ENCODE measurements at regions not wholly inside any gene's neighbourhood (a gene's known extent, or its start where the extent isn't known, plus 50 kb on each side); places are given as distances from the start of the nearest gene placed in this dataset.

DNA sequence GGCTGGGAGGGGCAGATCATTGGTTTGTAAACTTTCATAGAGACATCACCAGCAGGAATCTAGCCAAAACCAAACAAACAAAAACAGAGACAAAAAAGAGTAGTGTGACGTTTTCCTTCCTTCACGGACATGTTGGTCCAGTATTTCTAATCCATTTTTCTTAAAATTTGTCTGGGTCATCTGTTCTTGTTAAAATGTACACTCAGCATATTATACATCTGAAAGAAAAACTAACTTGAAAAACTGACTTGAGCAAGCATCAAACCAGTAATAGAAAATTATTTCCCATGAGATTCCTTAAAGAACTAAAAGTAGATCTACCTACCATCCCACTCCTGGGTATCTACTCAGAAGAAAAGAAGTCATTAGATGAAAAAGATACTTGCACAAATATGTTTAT lies 164.2 kb downstream of the KLF6 start:
- POLR2A ChIA-PET (ENCODE audit: unreplicated experiment): no interaction called here
- H2AFZ ChIP-seq (ENCODE audit: low read length): no peak overlapping the region
- no peaks in the 10 kb centered on the region for H3K36me3 ChIP-seq (ENCODE audit: low read depth, low read length)
- intact Hi-C loops (cut with micrococcal nuclease): no loop called here
- H3K79me2 ChIP-seq (ENCODE audit: low read length): no peaks in the 10 kb centered on the region
- no peaks in the 10 kb centered on the region for H3F3A ChIP-seq (ENCODE audit: low read length, unreplicated experiment)
- H3K4me1 ChIP-seq (ENCODE audit: insufficient read depth, low read length): 0 out of 2 replicates have a peak, but pooled peaks cover 1% of the 10 kb centered on the region
- H3K4me3 ChIP-seq (ENCODE audit: low read length): no peak overlapping the region
- ATAC-seq (no peak), DNase-seq (no peak)
- no TSS peak for BruUV-seq (replicated peaks)
- no peak overlapping the region for H3K4me2 ChIP-seq (ENCODE audit: low read length)
- no peak overlapping the region for H3K9ac ChIP-seq (ENCODE audit: low read length)
- H4K20me1 ChIP-seq (ENCODE audit: low read length): no peaks in the 10 kb centered on the region
- no peak overlapping the region for H3K27ac ChIP-seq (ENCODE audit: low read length)
- TF ChIP-seq EZH2 (IDR thresholded peaks at IDR 0.05; ENCODE audit: low read length, unreplicated experiment) (no peak), EZH2phosphoT487 (IDR thresholded peaks at IDR 0.05; ENCODE audit: borderline replicate concordance, low read length) (no peak)
- TF ChIP-seq, protein P1, sequence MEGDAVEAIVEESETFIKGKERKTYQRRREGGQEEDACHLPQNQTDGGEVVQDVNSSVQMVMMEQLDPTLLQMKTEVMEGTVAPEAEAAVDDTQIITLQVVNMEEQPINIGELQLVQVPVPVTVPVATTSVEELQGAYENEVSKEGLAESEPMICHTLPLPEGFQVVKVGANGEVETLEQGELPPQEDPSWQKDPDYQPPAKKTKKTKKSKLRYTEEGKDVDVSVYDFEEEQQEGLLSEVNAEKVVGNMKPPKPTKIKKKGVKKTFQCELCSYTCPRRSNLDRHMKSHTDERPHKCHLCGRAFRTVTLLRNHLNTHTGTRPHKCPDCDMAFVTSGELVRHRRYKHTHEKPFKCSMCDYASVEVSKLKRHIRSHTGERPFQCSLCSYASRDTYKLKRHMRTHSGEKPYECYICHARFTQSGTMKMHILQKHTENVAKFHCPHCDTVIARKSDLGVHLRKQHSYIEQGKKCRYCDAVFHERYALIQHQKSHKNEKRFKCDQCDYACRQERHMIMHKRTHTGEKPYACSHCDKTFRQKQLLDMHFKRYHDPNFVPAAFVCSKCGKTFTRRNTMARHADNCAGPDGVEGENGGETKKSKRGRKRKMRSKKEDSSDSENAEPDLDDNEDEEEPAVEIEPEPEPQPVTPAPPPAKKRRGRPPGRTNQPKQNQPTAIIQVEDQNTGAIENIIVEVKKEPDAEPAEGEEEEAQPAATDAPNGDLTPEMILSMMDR (conservative IDR thresholded peaks at IDR 0.05; ENCODE audit: low read depth, low read length): no peak
- no peaks in the 10 kb centered on the region for H3K9me3 ChIP-seq (ENCODE audit: low read length)
- H3K9me2 ChIP-seq (replicated peaks; ENCODE audit: low read length): no peaks in the 10 kb centered on the region
- CTCF ChIA-PET: no interaction called here
- H3K27me3 ChIP-seq (ENCODE audit: low read length): no peaks in the 10 kb centered on the region

DNA sequence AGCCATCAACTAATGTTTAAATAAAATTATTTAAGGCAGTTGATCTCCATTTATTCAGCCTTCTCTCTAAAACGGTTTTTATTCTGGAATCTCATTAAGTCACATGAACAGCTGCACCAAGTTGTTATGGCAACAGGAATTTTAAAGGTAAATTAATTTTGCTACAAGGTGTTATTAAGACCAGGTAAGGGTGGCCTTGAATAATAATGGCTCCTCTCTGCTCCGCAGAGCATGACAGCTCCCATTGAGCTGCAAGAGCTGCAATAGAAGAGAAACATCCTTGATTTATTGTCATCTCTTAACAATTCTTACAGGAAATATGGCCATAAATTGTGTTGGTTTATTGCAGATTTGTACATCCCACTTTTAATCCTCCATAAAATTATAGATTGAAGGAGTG lies 165.8 kb downstream of the KLF6 start:
- CTCF ChIA-PET: no interaction called here
- POLR2A ChIA-PET (ENCODE audit: unreplicated experiment): no interaction called here

DNA sequence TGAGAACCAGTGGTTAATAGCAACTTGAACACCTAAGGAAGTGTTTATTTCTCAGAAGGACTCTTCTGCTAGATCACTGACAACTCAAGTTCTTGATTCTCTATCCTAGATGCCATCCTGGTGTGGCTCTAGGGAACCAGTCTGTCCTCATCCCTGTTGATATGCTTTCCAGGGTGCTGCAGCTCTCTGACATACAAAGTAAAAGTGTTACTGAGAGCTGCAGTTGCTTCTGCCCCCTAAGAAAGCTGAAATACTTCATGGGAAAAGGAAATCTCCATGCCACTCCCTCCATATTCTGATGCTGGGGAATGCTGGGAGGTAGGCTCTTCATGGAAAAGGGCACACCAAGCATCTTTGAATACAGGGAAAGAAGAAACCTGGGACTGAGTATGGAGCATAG lies 168.1 kb downstream of the KLF6 start:
- Histone ChIP-seq H3K9me3 (ENCODE audit: low read length) (no peaks in the 10 kb centered on the region), H4K20me1 (ENCODE audit: low read length) (no peaks in the 10 kb centered on the region), H3K36me3 (ENCODE audit: low read depth, low read length) (no peaks in the 10 kb centered on the region), H3K4me3 (ENCODE audit: low read length) (no peak overlapping the region), H3K27ac (ENCODE audit: low read length) (no peak overlapping the region), H2AFZ (ENCODE audit: low read length) (no peak overlapping the region), H3K27me3 (ENCODE audit: low read length) (no peaks in the 10 kb centered on the region), H3K9ac (ENCODE audit: low read length) (no peak overlapping the region), H3K79me2 (ENCODE audit: low read length) (no peaks in the 10 kb centered on the region), H3K4me2 (ENCODE audit: low read length) (no peak overlapping the region), H3K4me1 (ENCODE audit: insufficient read depth, low read length) (no peaks in the 10 kb centered on the region), H3K9me2 (replicated peaks; ENCODE audit: low read length) (no peaks in the 10 kb centered on the region), H3F3A (ENCODE audit: low read length, unreplicated experiment) (no peaks in the 10 kb centered on the region)
- TF ChIP-seq, protein P1 (conservative IDR thresholded peaks at IDR 0.05; ENCODE audit: low read depth, low read length): no peak
- TF ChIP-seq EZH2phosphoT487 (IDR thresholded peaks at IDR 0.05; ENCODE audit: borderline replicate concordance, low read length): no peak
- no peak for TF ChIP-seq EZH2 (IDR thresholded peaks at IDR 0.05; ENCODE audit: low read length, unreplicated experiment)
- intact Hi-C loops (cut with micrococcal nuclease): no loop called here
- POLR2A ChIA-PET (ENCODE audit: unreplicated experiment): no interaction called here
- no TSS peak for BruUV-seq (replicated peaks)
- CTCF ChIA-PET: no interaction called here
- ATAC-seq (no peak), DNase-seq (no peak)

More for the DNA sequence above, 165.8 kb downstream of the KLF6 start:
- Histone ChIP-seq H3K4me1 (ENCODE audit: insufficient read depth, low read length) (no peaks in the 10 kb centered on the region), H2AFZ (ENCODE audit: low read length) (no peak overlapping the region), H3K9ac (ENCODE audit: low read length) (no peak overlapping the region), H3K9me2 (replicated peaks; ENCODE audit: low read length) (no peaks in the 10 kb centered on the region), H3K9me3 (ENCODE audit: low read length) (no peaks in the 10 kb centered on the region), H3F3A (ENCODE audit: low read length, unreplicated experiment) (no peaks in the 10 kb centered on the region), H3K79me2 (ENCODE audit: low read length) (no peaks in the 10 kb centered on the region), H3K36me3 (ENCODE audit: low read depth, low read length) (no peaks in the 10 kb centered on the region), H3K4me3 (ENCODE audit: low read length) (no peak overlapping the region), H3K4me2 (ENCODE audit: low read length) (no peak overlapping the region), H4K20me1 (ENCODE audit: low read length) (no peaks in the 10 kb centered on the region), H3K27ac (ENCODE audit: low read length) (no peak overlapping the region), H3K27me3 (ENCODE audit: low read length) (no peaks in the 10 kb centered on the region)
- no TSS peak for BruUV-seq (replicated peaks)
- no peak for ATAC-seq
- TF ChIP-seq EZH2phosphoT487 (IDR thresholded peaks at IDR 0.05; ENCODE audit: borderline replicate concordance, low read length) (no peak), EZH2 (IDR thresholded peaks at IDR 0.05; ENCODE audit: low read length, unreplicated experiment) (no peak)
- TF ChIP-seq, protein P1 (conservative IDR thresholded peaks at IDR 0.05; ENCODE audit: low read depth, low read length): no peak
- no peak for DNase-seq
- intact Hi-C loops (cut with micrococcal nuclease): no loop called here

All from PC-3 (cell line).